Effector memory CD4-positive, alpha-beta T cell (primary cell): ENCODE measurements at regions not wholly inside any gene's neighbourhood (a gene's known extent, or its start where the extent isn't known, plus 50 kb on each side); places are given as distances from the start of the nearest gene placed in this dataset.
A peak's percentile ranks its signal among the peaks of the same experiment; 100 is the strongest.
"Not testable (repeated sequence)": the region's sequence is repeated elsewhere in the genome, so short reads cannot be mapped to it uniquely, and the experiment has no call there.

Experiments
- DNase-seq, 3 donors: peaks; one replicate each; pipeline ENCODE4 v3.0.0-alpha.2; 2020
- H3K27ac ChIP-seq: 2 replicates; pipeline ENCODE4 v1.7.0; 2013; ENCODE audit warnings: mild to moderate bottlenecking, low read length, moderate library complexity; ENCODE audit not compliant: insufficient read depth, poor library complexity, severe bottlenecking
- H3K27me3 ChIP-seq: replicated peaks from 2 replicates; pipeline ENCODE4 v1.7.0; 2013; ENCODE audit warnings: mild to moderate bottlenecking, low read length; ENCODE audit not compliant: insufficient read depth, control insufficient read depth, poor library complexity, severe bottlenecking
- H3K36me3 ChIP-seq: 2 replicates; pipeline ENCODE4 v1.7.0; 2013; ENCODE audit warnings: mild to moderate bottlenecking, low read length, moderate library complexity; ENCODE audit not compliant: control insufficient read depth, insufficient read depth
- H3K4me1 ChIP-seq: 2 replicates; pipeline ENCODE4 v1.7.0; 2013; ENCODE audit warnings: low read length, mild to moderate bottlenecking; ENCODE audit not compliant: control insufficient read depth, insufficient read depth, poor library complexity, severe bottlenecking
- H3K4me3 ChIP-seq: 2 replicates; pipeline ENCODE4 v1.7.0; 2013; ENCODE audit warnings: low read length, low read depth, mild to moderate bottlenecking; ENCODE audit not compliant: insufficient read depth, poor library complexity, severe bottlenecking
- H3K9me3 ChIP-seq: 2 replicates; pipeline ENCODE4 v1.7.0; 2013; ENCODE audit warnings: mild to moderate bottlenecking, low read length, moderate library complexity; ENCODE audit not compliant: control insufficient read depth

DNA sequence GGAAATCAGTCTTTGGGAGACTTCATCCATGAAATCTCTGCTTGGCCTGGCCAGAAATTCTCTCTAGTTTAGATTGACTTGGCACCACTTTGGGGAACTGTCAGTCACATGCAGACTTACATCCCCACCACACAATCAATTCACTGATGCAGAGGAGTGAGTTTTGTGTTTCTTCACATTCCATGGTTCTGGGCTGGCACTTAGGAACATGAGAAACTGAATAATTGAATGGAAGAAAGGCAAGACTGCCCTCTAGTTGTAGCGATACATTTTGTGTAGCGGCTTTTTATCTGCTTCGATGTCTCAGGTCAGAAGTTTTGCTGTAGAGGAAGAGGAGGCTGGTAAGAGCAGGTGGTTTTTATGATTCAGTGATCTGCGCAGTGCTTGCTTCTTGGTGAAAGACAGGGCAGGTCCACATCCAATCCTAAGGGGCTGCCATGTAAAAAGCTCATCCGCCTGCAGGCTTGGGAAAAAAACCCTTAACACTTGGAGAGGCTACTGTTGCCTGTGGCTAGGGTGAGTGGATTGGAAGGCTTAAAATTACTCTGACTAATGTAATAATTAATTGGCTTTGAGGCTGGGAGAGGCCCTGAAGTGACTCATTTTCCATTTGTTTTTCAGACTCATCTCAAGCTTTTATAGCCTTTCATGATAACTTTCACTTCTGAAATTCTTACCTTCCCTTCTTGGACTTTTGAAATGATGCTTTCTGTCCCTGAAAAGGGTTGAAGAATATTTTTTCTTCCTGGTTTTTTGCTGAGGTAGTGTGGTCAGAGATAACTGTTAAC lies 75.4 kb upstream of the LPCAT1 start:
- not testable (repeated sequence) for H3K4me1 ChIP-seq, H3K4me3 ChIP-seq, DNase-seq, H3K9me3 ChIP-seq, H3K36me3 ChIP-seq, H3K27me3 ChIP-seq, H3K27ac ChIP-seq

DNA sequence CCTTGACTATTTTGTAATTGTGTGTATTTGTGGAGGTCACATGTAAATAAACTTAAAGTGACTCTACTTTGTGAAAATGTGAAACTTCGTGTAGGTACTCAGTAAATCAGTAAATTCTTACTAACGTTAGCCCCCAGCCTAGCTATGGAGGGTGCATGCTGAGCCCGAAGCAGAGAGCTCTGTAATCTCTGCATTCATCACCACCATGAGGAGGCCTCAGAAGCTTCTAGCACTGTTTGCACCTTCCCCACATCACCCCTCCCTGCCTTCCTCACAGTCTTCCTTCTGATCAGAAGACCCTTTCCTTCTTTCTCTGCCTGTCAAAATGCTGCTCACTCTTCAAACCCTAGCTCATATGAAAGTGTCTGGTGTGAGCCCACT lies 73.3 kb upstream of the LPCAT1 start:
- not testable (repeated sequence) for H3K27ac ChIP-seq, H3K4me3 ChIP-seq, H3K36me3 ChIP-seq, DNase-seq, H3K9me3 ChIP-seq, H3K27me3 ChIP-seq, H3K4me1 ChIP-seq

DNA sequence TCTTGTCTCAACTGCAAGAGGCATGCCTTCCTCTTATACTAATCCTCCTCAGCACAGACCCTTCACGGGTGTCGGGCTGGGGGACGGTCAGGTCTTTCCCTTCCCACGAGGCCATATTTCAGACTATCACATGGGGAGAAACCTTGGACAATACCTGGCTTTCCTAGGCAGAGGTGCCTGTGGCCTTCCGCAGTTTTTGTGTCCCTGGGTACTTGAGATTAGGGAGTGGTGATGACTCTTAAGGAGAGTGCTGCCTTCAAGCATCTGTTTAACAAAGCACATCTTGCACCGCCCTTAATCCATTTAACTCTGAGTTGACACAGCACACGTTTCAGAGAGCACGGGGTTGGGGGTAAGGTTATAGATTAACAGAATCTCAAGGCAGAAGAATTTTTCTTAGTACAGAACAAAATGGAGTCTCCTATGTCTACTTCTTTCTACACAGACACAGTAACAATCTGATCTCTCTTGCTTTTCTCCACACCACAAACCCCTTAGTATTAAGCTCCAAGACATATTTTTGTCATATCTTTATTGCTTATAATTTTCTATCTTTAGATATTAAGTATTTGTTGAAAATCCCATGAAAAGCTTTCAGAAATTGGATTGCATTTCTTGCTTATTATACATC lies 72.8 kb upstream of the LPCAT1 start:
- not testable (repeated sequence) for H3K27ac ChIP-seq, H3K4me1 ChIP-seq, H3K27me3 ChIP-seq, H3K4me3 ChIP-seq, H3K9me3 ChIP-seq, H3K36me3 ChIP-seq, DNase-seq

DNA sequence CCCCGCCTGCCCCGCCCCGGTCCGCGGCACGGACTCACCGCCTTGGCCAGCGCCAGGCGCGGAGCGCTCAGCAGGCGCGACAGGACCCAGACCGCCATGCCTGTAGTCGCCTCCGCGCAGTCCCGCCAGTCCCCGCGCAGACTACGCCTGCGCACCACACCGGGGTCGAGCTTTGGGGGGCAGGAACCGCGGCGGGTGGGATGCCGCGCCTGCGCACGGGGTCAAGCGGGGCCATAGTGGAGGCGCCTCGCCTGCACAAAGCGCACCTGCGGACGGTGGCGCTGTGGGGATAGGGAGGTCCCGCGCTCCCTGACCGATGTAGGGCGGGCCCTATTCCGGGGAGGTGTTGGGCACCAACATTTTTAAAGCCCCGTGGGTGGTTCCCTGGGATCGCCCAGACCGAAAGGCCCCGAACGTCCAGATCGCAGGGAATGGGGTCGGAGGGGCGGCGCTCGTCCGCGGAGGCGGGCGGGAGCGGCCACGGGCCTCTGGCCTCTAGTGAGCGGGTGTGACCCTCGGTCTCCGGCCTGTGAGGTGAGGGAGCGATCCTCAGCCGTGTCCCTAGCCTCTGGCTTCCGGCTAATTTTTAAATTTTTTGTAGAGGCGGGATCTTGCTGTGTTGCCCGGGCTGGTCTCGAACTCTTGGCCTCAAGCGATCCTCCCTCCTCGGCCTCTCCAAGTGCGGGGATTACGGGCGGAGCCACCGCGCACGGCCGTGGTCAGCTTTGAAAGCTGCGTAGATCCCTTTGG lies 70.8 kb upstream of the LPCAT1 start:
- DNase-seq: peak; percentile 10 to 25 (median 22)
- no peaks in the 10 kb centered on the region for H3K36me3 ChIP-seq
- H3K27ac ChIP-seq: no peak overlapping the region
- no peaks in the 10 kb centered on the region for H3K27me3 ChIP-seq
- peaks cover 3% of the 10 kb centered on the region for H3K4me1 ChIP-seq
- H3K4me3 ChIP-seq: peak overlapping the region; percentile 49
- no peaks in the 10 kb centered on the region for H3K9me3 ChIP-seq

- DNase-seq: no peak
- peaks cover 3% of the 10 kb centered on the region for H3K4me1 ChIP-seq
- no peaks in the 10 kb centered on the region for H3K27me3 ChIP-seq
- no peak overlapping the region for H3K27ac ChIP-seq
- H3K4me3 ChIP-seq: peak overlapping the region; percentile 49
- H3K36me3 ChIP-seq: no peaks in the 10 kb centered on the region
- H3K9me3 ChIP-seq: no peaks in the 10 kb centered on the region
Observed at GRCh38 chr5:1593903-1594356, 70.2 kb upstream of the LPCAT1 start.

- not testable (repeated sequence) for DNase-seq
Observed at GRCh38 chr5:1588071-1588694, 64.4 kb upstream of the LPCAT1 start.

DNA sequence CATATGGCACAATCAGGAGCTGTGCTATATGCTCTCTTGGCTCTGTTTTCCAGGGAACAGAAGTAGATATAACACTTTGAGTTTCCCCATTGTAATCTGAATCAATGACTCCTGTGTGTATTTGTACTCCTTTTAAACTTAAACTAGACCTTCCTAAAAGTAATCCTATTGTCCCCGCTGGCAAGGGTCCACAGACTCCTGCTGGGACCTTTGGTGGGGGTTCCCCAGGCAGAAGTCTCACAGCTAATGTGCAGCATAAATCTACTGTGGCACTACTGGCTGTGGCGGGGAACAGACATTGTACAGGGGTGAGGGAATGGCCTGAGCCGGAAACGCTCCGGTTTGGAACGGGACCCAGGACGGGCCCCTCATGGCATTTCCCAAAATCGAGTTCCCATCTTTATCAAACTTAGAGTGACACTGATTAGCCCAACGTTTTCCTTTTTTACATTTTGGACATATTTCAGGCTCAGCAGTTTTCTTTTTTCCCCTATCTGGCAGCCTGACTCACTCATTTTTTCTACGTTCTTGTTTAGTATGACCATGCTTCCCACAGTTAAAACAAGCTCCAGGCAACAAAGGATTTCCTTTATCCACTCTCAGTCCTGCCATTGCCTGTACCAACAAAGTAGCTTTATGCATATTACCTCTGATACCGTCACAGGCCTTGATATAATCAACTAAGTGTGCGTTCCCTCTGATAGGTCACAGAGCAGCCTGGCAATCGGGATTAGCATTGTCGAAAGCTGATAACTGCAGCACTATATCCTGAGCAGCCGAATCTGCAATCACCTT lies 59.5 kb upstream of the LPCAT1 start:
- H3K27me3 ChIP-seq, H3K36me3 ChIP-seq, H3K27ac ChIP-seq, H3K9me3 ChIP-seq, H3K4me1 ChIP-seq, DNase-seq, H3K4me3 ChIP-seq: not testable (repeated sequence)

More at GRCh38 chr5:1588071-1588694, 64.4 kb upstream of the LPCAT1 start:
- not testable (repeated sequence) for H3K4me3 ChIP-seq, H3K27me3 ChIP-seq, H3K27ac ChIP-seq, H3K36me3 ChIP-seq, H3K9me3 ChIP-seq, H3K4me1 ChIP-seq

- DNase-seq, H3K27ac ChIP-seq, H3K4me3 ChIP-seq, H3K9me3 ChIP-seq, H3K27me3 ChIP-seq, H3K4me1 ChIP-seq, H3K36me3 ChIP-seq: not testable (repeated sequence)
Observed at GRCh38 chr5:1579389-1579788, 55.6 kb upstream of the LPCAT1 start.

DNA sequence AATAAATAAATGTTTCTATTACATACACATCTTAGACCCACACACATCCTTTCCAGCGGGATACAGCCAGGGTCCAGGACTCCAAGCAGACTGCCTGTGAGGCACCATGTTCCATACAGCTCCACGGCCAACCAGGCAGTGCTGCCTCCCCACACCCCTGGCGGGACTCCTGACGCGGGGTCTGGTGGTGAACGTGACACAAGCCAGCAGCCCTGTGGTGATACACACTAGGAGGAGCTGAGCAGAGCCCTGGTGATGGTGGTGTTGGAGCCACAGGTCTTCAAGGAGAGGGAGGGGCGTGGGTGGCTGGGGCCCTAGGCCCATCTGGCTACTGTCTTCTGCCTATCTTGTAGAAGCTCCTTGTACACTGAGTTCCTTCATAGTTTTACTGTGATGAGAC lies 53.1 kb upstream of the LPCAT1 start:
- H3K9me3 ChIP-seq, H3K4me3 ChIP-seq, H3K27me3 ChIP-seq, H3K4me1 ChIP-seq, H3K36me3 ChIP-seq, DNase-seq, H3K27ac ChIP-seq: not testable (repeated sequence)
